NT2/D1 (cell line): ENCODE measurements at regions not wholly inside any gene's neighbourhood (a gene's known extent, or its start where the extent isn't known, plus 50 kb on each side); places are given as distances from the start of the nearest gene placed in this dataset.

Experiments used
- DNase-seq: peaks from one replicate; pipeline ENCODE4 v3.0.0-alpha.2; 2011; ENCODE audit warnings: low read depth, low spot score
- H3K27me3 ChIP-seq: 2 replicates; pipeline ENCODE4 v1.6.0; 2011; ENCODE audit warnings: mild to moderate bottlenecking; ENCODE audit not compliant: insufficient read length, insufficient read depth
- H3K36me3 ChIP-seq: 2 replicates; pipeline ENCODE4 v1.6.1; 2011; ENCODE audit warnings: mild to moderate bottlenecking, low read length, mixed read lengths; ENCODE audit not compliant: insufficient read depth, insufficient read length
- H3K4me1 ChIP-seq: 2 replicates; pipeline ENCODE4 v1.5.1; 2011; ENCODE audit not compliant: insufficient read depth, insufficient read length
- H3K4me3 ChIP-seq: 2 replicates; pipeline ENCODE4 v1.5.1; 2011; ENCODE audit warnings: low read depth; ENCODE audit not compliant: insufficient read length
- H3K9ac ChIP-seq: 2 replicates; pipeline ENCODE4 v1.6.0; 2011; ENCODE audit warnings: low read depth; ENCODE audit not compliant: insufficient read length
- H3K9me3 ChIP-seq: 2 replicates; pipeline ENCODE4 v1.5.1; 2011; ENCODE audit warnings: mild to moderate bottlenecking, low read length; ENCODE audit not compliant: insufficient read depth
- SUZ12 ChIP-seq: IDR thresholded peaks from 2 replicates; pipeline ENCODE4 v1.6.1; 2011; ENCODE audit not compliant: insufficient read length, insufficient read depth; ENCODE audit errors: extremely low read depth
- YY1 ChIP-seq: IDR thresholded peaks from 2 replicates; pipeline ENCODE4 v1.6.1; 2011; ENCODE audit not compliant: insufficient read length, insufficient read depth
- ZNF274 ChIP-seq: IDR thresholded peaks from 2 replicates; pipeline ENCODE4 v1.6.1; 2011; ENCODE audit warnings: mild to moderate bottlenecking, low read depth, low read length

DNA sequence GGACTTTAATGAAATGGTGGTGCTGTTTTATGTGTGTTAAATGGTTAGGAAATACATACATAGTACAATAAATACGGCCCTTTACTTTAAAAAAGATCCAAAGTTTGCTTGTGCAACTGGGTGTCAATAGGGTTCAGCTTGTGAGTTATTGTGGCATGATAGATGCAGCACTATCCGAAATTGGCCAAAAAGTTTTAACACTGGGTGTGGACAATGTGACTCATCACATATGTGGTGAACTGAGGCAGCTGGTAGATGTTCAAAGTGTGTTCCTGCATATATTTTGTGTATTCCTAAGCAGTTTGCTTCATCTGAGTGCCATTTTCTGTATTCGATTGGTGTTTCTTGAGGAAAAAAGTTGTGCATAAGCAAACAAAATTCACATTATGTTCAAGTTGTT, 473.1 kb downstream of the KIF20B start:
- Histone ChIP-seq H3K9ac (no peak overlapping the region), H3K9me3 (no peaks in the 10 kb centered on the region), H3K4me1 (no peaks in the 10 kb centered on the region), H3K4me3 (no peak overlapping the region), H3K27me3 (no peaks in the 10 kb centered on the region), H3K36me3 (no peaks in the 10 kb centered on the region)
- no peak for DNase-seq
- TF ChIP-seq SUZ12: no peak
- no peak for TF ChIP-seq YY1
- TF ChIP-seq ZNF274: no peak

GRCh38 chr10:90175161-90175681, 473.8 kb downstream of the KIF20B start:
- H3K4me3 ChIP-seq: no peak overlapping the region
- H3K9me3 ChIP-seq: no peaks in the 10 kb centered on the region
- H3K36me3 ChIP-seq: no peaks in the 10 kb centered on the region
- TF ChIP-seq YY1 (no peak), ZNF274 (no peak), SUZ12 (no peak)
- H3K27me3 ChIP-seq: no peaks in the 10 kb centered on the region
- no peak for DNase-seq
- no peaks in the 10 kb centered on the region for H3K4me1 ChIP-seq
- H3K9ac ChIP-seq: no peak overlapping the region

DNA sequence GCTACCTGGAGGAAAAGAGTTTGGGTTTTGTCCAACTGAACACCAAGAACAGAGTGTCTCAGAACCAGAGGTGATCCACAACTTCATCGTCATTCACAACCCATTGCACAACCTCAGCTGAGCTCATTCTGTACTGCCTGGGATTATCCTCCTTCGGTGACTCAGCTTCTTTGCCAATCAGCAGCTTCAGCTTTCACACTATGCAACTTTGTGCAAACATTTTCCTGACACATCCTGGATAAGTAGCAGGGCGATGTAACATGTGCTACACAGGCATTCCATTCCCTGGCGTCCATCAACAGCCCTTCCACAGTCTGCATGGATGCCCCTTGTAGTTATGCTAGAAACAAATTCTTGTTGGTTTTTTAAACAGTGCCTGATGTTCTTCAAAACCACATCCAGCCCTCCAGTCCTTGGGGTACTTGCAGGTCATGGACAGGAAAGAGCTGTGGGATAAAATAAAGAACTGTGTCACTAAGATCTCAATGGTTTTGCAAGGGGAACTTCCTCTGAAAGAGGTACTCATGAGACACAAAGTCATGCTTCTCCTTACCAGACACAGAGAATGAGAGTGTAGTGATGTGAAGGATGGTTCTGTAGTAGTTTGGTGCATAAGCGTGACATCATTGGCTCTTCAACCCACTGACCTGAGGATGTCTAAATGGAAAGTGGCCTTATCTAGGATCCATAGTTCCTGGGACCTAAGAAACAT, 478.5 kb downstream of the KIF20B start:
- Histone ChIP-seq H3K4me1 (no peaks in the 10 kb centered on the region), H3K4me3 (no peak overlapping the region), H3K9ac (no peak overlapping the region), H3K9me3 (no peaks in the 10 kb centered on the region), H3K27me3 (no peaks in the 10 kb centered on the region), H3K36me3 (no peaks in the 10 kb centered on the region)
- DNase-seq: no peak
- no peak for TF ChIP-seq YY1
- no peak for TF ChIP-seq SUZ12
- TF ChIP-seq ZNF274: no peak

GRCh38 chr10:90180886-90181691, 479.7 kb downstream of the KIF20B start:
- TF ChIP-seq SUZ12 (no peak), ZNF274 (no peak), YY1 (no peak)
- Histone ChIP-seq H3K9me3 (no peaks in the 10 kb centered on the region), H3K4me1 (no peaks in the 10 kb centered on the region), H3K27me3 (no peaks in the 10 kb centered on the region), H3K4me3 (no peak overlapping the region), H3K36me3 (no peaks in the 10 kb centered on the region), H3K9ac (no peak overlapping the region)
- no peak for DNase-seq

DNA sequence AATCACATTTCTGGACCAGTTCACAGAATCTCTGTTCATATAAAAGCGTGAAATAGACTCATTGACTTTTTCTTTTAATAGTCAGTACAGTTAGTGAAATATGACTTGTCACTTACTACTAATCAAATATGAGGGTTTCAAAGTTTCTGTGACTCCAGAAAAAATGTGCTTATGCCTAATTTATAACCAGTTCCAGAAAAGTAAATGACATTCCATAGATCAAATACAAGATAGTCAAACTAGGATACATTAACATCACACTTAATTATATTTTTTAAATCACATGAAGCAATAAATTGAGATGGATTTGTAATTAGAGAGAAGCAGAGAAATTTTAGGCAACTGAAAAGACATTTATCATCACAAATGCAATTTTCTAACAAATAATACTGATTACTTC, 491.4 kb downstream of the KIF20B start:
- TF ChIP-seq SUZ12: no peak
- TF ChIP-seq YY1: no peak
- no peak for TF ChIP-seq ZNF274
- H3K9ac ChIP-seq: no peak overlapping the region
- no peaks in the 10 kb centered on the region for H3K36me3 ChIP-seq
- H3K4me3 ChIP-seq: no peak overlapping the region
- no peaks in the 10 kb centered on the region for H3K4me1 ChIP-seq
- DNase-seq: no peak
- H3K9me3 ChIP-seq: no peaks in the 10 kb centered on the region
- no peaks in the 10 kb centered on the region for H3K27me3 ChIP-seq

- H3K27me3 ChIP-seq: no peaks in the 10 kb centered on the region
- H3K4me3 ChIP-seq: no peak overlapping the region
- H3K9me3 ChIP-seq: no peaks in the 10 kb centered on the region
- no peaks in the 10 kb centered on the region for H3K4me1 ChIP-seq
- no peaks in the 10 kb centered on the region for H3K36me3 ChIP-seq
- DNase-seq: no peak
- no peak overlapping the region for H3K9ac ChIP-seq
- no peak for TF ChIP-seq SUZ12
- TF ChIP-seq ZNF274: no peak
- TF ChIP-seq YY1: no peak
Measured at GRCh38 chr10:90193240-90193985, 492.0 kb downstream of the KIF20B start.
